Fibroblast of villous mesenchyme (primary cell): ENCODE measurements at regions not wholly inside any gene's neighbourhood (a gene's known extent, or its start where the extent isn't known, plus 50 kb on each side); places are given as distances from the start of the nearest gene placed in this dataset.

Source experiments
- DNase-seq: peaks from one replicate; pipeline ENCODE4 v3.0.0-alpha.2; 2010; ENCODE audit warnings: low read depth
- H3K4me3 ChIP-seq: 2 replicates; pipeline ENCODE4 v1.5.1; 2011; ENCODE audit warnings: low read depth, mild to moderate bottlenecking, low read length
- CTCF ChIP-seq: IDR thresholded peaks from 2 replicates; pipeline ENCODE4 v1.5.1; 2012; ENCODE audit warnings: low read depth, mild to moderate bottlenecking, low read length; ENCODE audit not compliant: insufficient read depth

GRCh38 chr20:48342822-48343513 is 484.8 kb downstream of the PREX1 start:
- no peak for DNase-seq
- TF ChIP-seq CTCF: no peak
- H3K4me3 ChIP-seq: no peak overlapping the region

GRCh38 chr20:48340883-48341281 is 486.9 kb downstream of the PREX1 start:
- H3K4me3 ChIP-seq: no peak overlapping the region
- no peak for TF ChIP-seq CTCF
- no peak for DNase-seq

GRCh38 chr20:48339986-48340882 is 487.6 kb downstream of the PREX1 start:
- H3K4me3 ChIP-seq: no peak overlapping the region
- TF ChIP-seq CTCF: no peak
- DNase-seq: no peak

- peak; percentile 60 for DNase-seq
- TF ChIP-seq CTCF: no peak
Measured at GRCh38 chr20:48339190-48339985, 488.4 kb downstream of the PREX1 start.

GRCh38 chr20:48338717-48339116 is 489.1 kb downstream of the PREX1 start:
- TF ChIP-seq CTCF: no peak
- DNase-seq: peak; percentile 48
- no peak overlapping the region for H3K4me3 ChIP-seq

More at GRCh38 chr20:48339190-48339985, 488.4 kb downstream of the PREX1 start:
- no peak overlapping the region for H3K4me3 ChIP-seq

GRCh38 chr20:48336597-48336996 is 491.2 kb downstream of the PREX1 start:
- no peak for DNase-seq
- no peak overlapping the region for H3K4me3 ChIP-seq
- TF ChIP-seq CTCF: no peak
